ENCODE measurements at regions not wholly inside any gene's neighbourhood (a gene's known extent, or its start where the extent isn't known, plus 50 kb on each side); places are given as distances from the start of the nearest gene placed in this dataset.

DNA sequence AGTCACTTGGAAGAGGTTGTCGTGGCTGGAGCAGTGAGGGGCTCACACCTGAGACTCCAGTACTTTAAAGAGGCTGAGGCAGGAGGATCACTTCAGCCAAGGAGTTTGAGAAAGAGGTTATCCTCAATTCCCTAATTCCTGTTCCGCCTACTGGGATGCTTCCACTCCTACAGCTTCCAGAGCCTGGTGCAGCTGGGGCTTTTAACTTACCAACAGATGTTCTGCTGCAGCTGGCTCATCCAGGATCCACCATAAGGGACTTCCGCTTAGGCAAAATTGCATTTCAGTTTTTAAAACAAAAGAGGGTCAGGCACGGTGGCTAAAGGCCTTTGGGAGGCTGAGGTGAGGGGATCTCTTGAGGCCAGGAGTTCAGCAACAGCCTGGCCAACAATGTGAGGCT, 59.1 kb upstream of the CDYL start:
- TF ChIP-seq EZH2phosphoT487 (IDR thresholded peaks at IDR 0.05; ENCODE audit: borderline replicate concordance, low read depth, low read length), result no peak
- TF ChIP-seq, protein P1, sequence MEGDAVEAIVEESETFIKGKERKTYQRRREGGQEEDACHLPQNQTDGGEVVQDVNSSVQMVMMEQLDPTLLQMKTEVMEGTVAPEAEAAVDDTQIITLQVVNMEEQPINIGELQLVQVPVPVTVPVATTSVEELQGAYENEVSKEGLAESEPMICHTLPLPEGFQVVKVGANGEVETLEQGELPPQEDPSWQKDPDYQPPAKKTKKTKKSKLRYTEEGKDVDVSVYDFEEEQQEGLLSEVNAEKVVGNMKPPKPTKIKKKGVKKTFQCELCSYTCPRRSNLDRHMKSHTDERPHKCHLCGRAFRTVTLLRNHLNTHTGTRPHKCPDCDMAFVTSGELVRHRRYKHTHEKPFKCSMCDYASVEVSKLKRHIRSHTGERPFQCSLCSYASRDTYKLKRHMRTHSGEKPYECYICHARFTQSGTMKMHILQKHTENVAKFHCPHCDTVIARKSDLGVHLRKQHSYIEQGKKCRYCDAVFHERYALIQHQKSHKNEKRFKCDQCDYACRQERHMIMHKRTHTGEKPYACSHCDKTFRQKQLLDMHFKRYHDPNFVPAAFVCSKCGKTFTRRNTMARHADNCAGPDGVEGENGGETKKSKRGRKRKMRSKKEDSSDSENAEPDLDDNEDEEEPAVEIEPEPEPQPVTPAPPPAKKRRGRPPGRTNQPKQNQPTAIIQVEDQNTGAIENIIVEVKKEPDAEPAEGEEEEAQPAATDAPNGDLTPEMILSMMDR (conservative IDR thresholded peaks at IDR 0.05; ENCODE audit: low read length), result no peak
